CD4-positive, alpha-beta T cell (primary cell): ENCODE measurements at regions not wholly inside any gene's neighbourhood (a gene's known extent, or its start where the extent isn't known, plus 50 kb on each side); places are given as distances from the start of the nearest gene placed in this dataset.

Source experiments
- ATAC-seq: fragments of 200-7000 bp; cut with Tn5 transposase; one replicate; pipeline ENCODE4 v1.10.0; 2022; ENCODE audit warnings: mild to moderate bottlenecking; ENCODE audit not compliant: poor library complexity
- CTCF ChIA-PET: fragments of 350-600 bp; sonication (Branson Sonifier 250); formaldehyde crosslinking; loops from one replicate; lab custom pipeline; 2021; ENCODE audit warnings: antibody characterized with exemption, inconsistent platforms; lab: Charles Lee
- POLR2A ChIA-PET: fragments of 350-600 bp; sonication (Branson Sonifier 250); formaldehyde crosslinking; loops from one replicate; lab custom pipeline; 2021; ENCODE audit warnings: antibody characterized with exemption, inconsistent platforms; lab: Charles Lee
- DNase-seq, 14 experiments: peaks; one replicate each; pipeline ENCODE4 v3.0.0-alpha.2; 2013 to 2020; ENCODE audit warnings: mixed read lengths in 2 of 14
- H3K27ac ChIP-seq, 2 donors: one replicate each; pipeline versions ENCODE4 v1.5.1 to v1.7.0; 2013; ENCODE audit warnings: low read length in 2 of 2, low read depth in 1 of 2, mild to moderate bottlenecking in 1 of 2
- H3K27me3 ChIP-seq, 2 experiments: 1 replicate in 1 of 2; 2 replicates in 1 of 2; pipeline versions ENCODE4 v1.6.1 to v1.7.0; 2013; ENCODE audit warnings: low read length in 2 of 2, control low read depth in 1 of 2, mild to moderate bottlenecking in 1 of 2, moderate library complexity in 1 of 2; ENCODE audit not compliant: insufficient read depth in 2 of 2, control insufficient read depth in 1 of 2
- H3K36me3 ChIP-seq: one replicate; pipeline ENCODE4 v1.6.1; 2013; ENCODE audit warnings: low read length, control low read depth; ENCODE audit not compliant: insufficient read depth
- H3K4me1 ChIP-seq: one replicate; pipeline ENCODE4 v1.6.1; 2013; ENCODE audit warnings: low read length, control low read depth; ENCODE audit not compliant: insufficient read depth
- H3K4me3 ChIP-seq: one replicate; pipeline ENCODE4 v1.5.1; 2013; ENCODE audit warnings: mild to moderate bottlenecking, low read length, moderate library complexity
- H3K9me3 ChIP-seq, 2 experiments: 1 replicate in 1 of 2; 2 replicates in 1 of 2; pipeline versions ENCODE4 v1.6.1 to v1.7.0; 2013; ENCODE audit warnings: low read length in 2 of 2, mild to moderate bottlenecking in 2 of 2, control low read depth in 1 of 2, moderate library complexity in 1 of 2; ENCODE audit not compliant: control insufficient read depth in 1 of 2, insufficient read depth in 1 of 2
- H3K27ac Mint-ChIP-seq: one replicate; pipeline ENCODE4 v1.8.0; 2020; ENCODE audit warnings: mixed read lengths
- H3K27me3 Mint-ChIP-seq: one replicate; pipeline ENCODE4 v1.8.0; 2021; ENCODE audit warnings: mixed read lengths
- H3K36me3 Mint-ChIP-seq: one replicate; pipeline ENCODE4 v1.8.0; 2021; ENCODE audit warnings: low read depth, mixed read lengths
- H3K4me1 Mint-ChIP-seq: one replicate; pipeline ENCODE4 v1.8.0; 2021; ENCODE audit warnings: low read depth, mixed read lengths
- H3K4me3 Mint-ChIP-seq: one replicate; pipeline ENCODE4 v1.8.0; 2020; ENCODE audit warnings: mild to moderate bottlenecking, mixed read lengths
- H3K9me3 Mint-ChIP-seq: one replicate; pipeline ENCODE4 v1.8.0; 2020; ENCODE audit warnings: mixed read lengths
- CTCF ChIP-seq: fragments of 200-600 bp; IDR thresholded peaks from one replicate; pipeline ENCODE4 v1.8.0; 2022; ENCODE audit warnings: antibody characterized with exemption, mild to moderate bottlenecking
- intact Hi-C, 2 experiments: fragments of 100-400 bp; cut with DNase I in 1 of 2; cut with micrococcal nuclease in 1 of 2; formaldehyde crosslinking; loops; one replicate each; pipeline versions ENCODE4 v1.15.1 to v1.9.0; 2023 to 2025; cut with DNase I, micrococcal nuclease

- ChIA-PET POLR2A (no interaction called here), CTCF (no interaction called here)
- intact Hi-C loops, result loop anchor here (5.0 kb wide), 2 partner anchors 818 to 833 kb away; no protein-coding TSS in a partner anchor
- Mint-ChIP-seq H3K4me1 (no peaks in the 10 kb centered on the region), H3K27me3 (peaks cover 4% of the 10 kb centered on the region), H3K9me3 (no peaks in the 10 kb centered on the region), H3K27ac (no peak overlapping the region), H3K36me3 (no peaks in the 10 kb centered on the region), H3K4me3 (no peak overlapping the region)
- no peaks in the 10 kb centered on the region for H3K9me3 ChIP-seq
- TF ChIP-seq CTCF, result no peak
- H3K36me3 ChIP-seq, result no peaks in the 10 kb centered on the region
- no peak for DNase-seq
- H3K27ac ChIP-seq, result no peak overlapping the region
- H3K4me3 ChIP-seq, result no peak overlapping the region
- ATAC-seq, result no peak
- peaks cover 0 to 4% of the 10 kb centered on the region in 2 experiments for H3K27me3 ChIP-seq
- no peaks in the 10 kb centered on the region for H3K4me1 ChIP-seq
These were observed 130.1 kb downstream of the ADAMTS1 start for GRCh38 chr21:26715116-26715515.

DNA sequence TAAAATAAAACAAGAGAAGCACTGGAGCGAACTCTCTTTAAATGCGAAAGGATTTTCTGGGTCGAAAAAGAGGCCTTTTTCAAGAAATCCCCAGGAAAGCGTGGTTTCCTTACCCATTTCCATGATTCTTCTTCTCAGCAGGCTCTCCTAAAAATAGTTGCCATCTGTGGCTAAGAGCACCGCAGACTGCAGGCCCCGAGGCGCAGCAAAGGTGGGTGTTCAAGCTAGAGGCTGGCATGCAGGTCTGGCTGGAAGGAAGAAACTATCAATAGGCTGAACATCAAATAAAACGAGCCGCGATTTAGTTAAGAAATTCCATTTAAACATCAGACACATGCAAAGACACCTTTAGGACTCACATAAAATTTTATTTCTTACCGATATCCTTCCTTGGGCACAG, 135.1 kb downstream of the ADAMTS1 start:
- H3K27me3 Mint-ChIP-seq, result peaks cover 4% of the 10 kb centered on the region
- no peak overlapping the region for H3K27ac ChIP-seq
- intact Hi-C loops, result no loop called here
- CTCF ChIA-PET, result no interaction called here
- no peak for ATAC-seq
- H3K4me3 ChIP-seq, result no peak overlapping the region
- H3K9me3 ChIP-seq, result no peaks in the 10 kb centered on the region
- no peaks in the 10 kb centered on the region for H3K4me1 Mint-ChIP-seq
- no peaks in the 10 kb centered on the region for H3K36me3 ChIP-seq
- H3K27ac Mint-ChIP-seq, result no peak overlapping the region
- no peaks in the 10 kb centered on the region for H3K4me1 ChIP-seq
- no peak overlapping the region for H3K4me3 Mint-ChIP-seq
- POLR2A ChIA-PET, result no interaction called here
- DNase-seq, result no peak
- no peaks in the 10 kb centered on the region for H3K36me3 Mint-ChIP-seq
- no peak for TF ChIP-seq CTCF
- H3K27me3 ChIP-seq, result peaks cover 0 to 4% of the 10 kb centered on the region in 2 experiments
- no peaks in the 10 kb centered on the region for H3K9me3 Mint-ChIP-seq

DNA sequence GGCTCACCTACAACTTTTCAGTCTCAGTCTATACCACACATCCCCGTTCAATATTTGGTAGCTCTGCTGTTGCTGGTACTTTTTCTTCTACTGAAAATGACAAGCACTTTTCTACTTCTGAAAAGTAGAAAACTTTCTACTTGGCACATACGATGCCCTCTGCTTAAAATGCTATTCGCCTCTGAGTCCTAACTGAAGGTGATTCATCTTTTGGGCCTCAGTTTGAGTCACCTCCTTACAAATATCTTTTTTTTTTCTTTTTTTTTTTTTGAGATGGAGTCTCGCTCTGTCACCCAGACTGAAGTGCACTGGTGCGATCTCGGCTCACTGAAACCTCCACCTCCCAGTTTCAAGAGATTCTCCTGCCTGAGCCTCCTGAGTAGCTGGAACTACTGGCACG, 136.0 kb upstream of the CYYR1 start:
- CTCF ChIA-PET, result interaction anchor here (0.7 kb wide), 1 partner anchor 11 kb away, joined by 4 read pairs; no protein-coding TSS in a partner anchor

More for the DNA sequence above, 136.0 kb upstream of the CYYR1 start:
- no peak for TF ChIP-seq CTCF
- Histone ChIP-seq H3K4me1 (no peaks in the 10 kb centered on the region), H3K27me3 (peaks cover 0 to 2% of the 10 kb centered on the region in 2 experiments), H3K27ac (no peak overlapping the region), H3K9me3 (no peaks in the 10 kb centered on the region), H3K36me3 (no peaks in the 10 kb centered on the region), H3K4me3 (no peak overlapping the region)
- H3K36me3 Mint-ChIP-seq, result no peaks in the 10 kb centered on the region
- H3K27me3 Mint-ChIP-seq, result no peaks in the 10 kb centered on the region
- no peaks in the 10 kb centered on the region for H3K4me1 Mint-ChIP-seq
- H3K4me3 Mint-ChIP-seq, result no peak overlapping the region
- POLR2A ChIA-PET, result no interaction called here
- ATAC-seq, result no peak
- H3K27ac Mint-ChIP-seq, result no peak overlapping the region
- intact Hi-C loops, result no loop called here
- H3K9me3 Mint-ChIP-seq, result no peaks in the 10 kb centered on the region
- DNase-seq, result no peak
